ENCODE measurements at regions not wholly inside any gene's neighbourhood (a gene's known extent, or its start where the extent isn't known, plus 50 kb on each side); places are given as distances from the start of the nearest gene placed in this dataset.

GRCh38 chr4:83664071-83664470, 128.2 kb downstream of the GPAT3 start:
- no peak for TF ChIP-seq SIN3A (IDR thresholded peaks at IDR 0.05; ENCODE audit: borderline replicate concordance, insufficient read depth, low read length)
- no peak for TF ChIP-seq POLR2AphosphoS5 (IDR thresholded peaks at IDR 0.05; ENCODE audit: low read depth, low read length)
- no peak for TF ChIP-seq FOXP2 (optimal IDR thresholded peaks at IDR 0.05; ENCODE audit: borderline replicate concordance, extremely low read depth, extremely low read length, insufficient read depth)
- no peak for TF ChIP-seq REST (IDR thresholded peaks at IDR 0.05; ENCODE audit: insufficient read depth in 1 of 2, low read depth in 2 of 2, low read length in 2 of 2)
- TF ChIP-seq TAF1 (IDR thresholded peaks at IDR 0.05; ENCODE audit: borderline replicate concordance, insufficient read depth, low read length), result no peak

- no peak for TF ChIP-seq SIN3A (IDR thresholded peaks at IDR 0.05; ENCODE audit: borderline replicate concordance, insufficient read depth, low read length)
- no peak for TF ChIP-seq REST (IDR thresholded peaks at IDR 0.05; ENCODE audit: insufficient read depth in 1 of 2, low read depth in 2 of 2, low read length in 2 of 2)
- no peak for TF ChIP-seq TAF1 (IDR thresholded peaks at IDR 0.05; ENCODE audit: borderline replicate concordance, insufficient read depth, low read length)
- no peak for TF ChIP-seq FOXP2 (optimal IDR thresholded peaks at IDR 0.05; ENCODE audit: borderline replicate concordance, extremely low read depth, extremely low read length, insufficient read depth)
- TF ChIP-seq POLR2AphosphoS5 (IDR thresholded peaks at IDR 0.05; ENCODE audit: low read depth, low read length), result no peak
These were observed 126.3 kb downstream of the GPAT3 start for GRCh38 chr4:83662204-83662603.

- no peak for TF ChIP-seq TAF1 (IDR thresholded peaks at IDR 0.05; ENCODE audit: borderline replicate concordance, insufficient read depth, low read length)
- no peak for TF ChIP-seq POLR2AphosphoS5 (IDR thresholded peaks at IDR 0.05; ENCODE audit: low read depth, low read length)
- TF ChIP-seq SIN3A (IDR thresholded peaks at IDR 0.05; ENCODE audit: borderline replicate concordance, insufficient read depth, low read length), result no peak
- no peak for TF ChIP-seq REST (IDR thresholded peaks at IDR 0.05; ENCODE audit: insufficient read depth in 1 of 2, low read depth in 2 of 2, low read length in 2 of 2)
- TF ChIP-seq FOXP2 (optimal IDR thresholded peaks at IDR 0.05; ENCODE audit: borderline replicate concordance, extremely low read depth, extremely low read length, insufficient read depth), result no peak
These were observed 125.5 kb downstream of the GPAT3 start for GRCh38 chr4:83661359-83661758.

- TF ChIP-seq POLR2AphosphoS5 (IDR thresholded peaks at IDR 0.05; ENCODE audit: low read depth, low read length) (no peak), TAF1 (IDR thresholded peaks at IDR 0.05; ENCODE audit: borderline replicate concordance, insufficient read depth, low read length) (no peak), FOXP2 (optimal IDR thresholded peaks at IDR 0.05; ENCODE audit: borderline replicate concordance, extremely low read depth, extremely low read length, insufficient read depth) (no peak), REST (IDR thresholded peaks at IDR 0.05; ENCODE audit: insufficient read depth in 1 of 2, low read depth in 2 of 2, low read length in 2 of 2) (no peak)
These were observed 124.7 kb downstream of the GPAT3 start for GRCh38 chr4:83660578-83660977.

- TF ChIP-seq POLR2AphosphoS5 (IDR thresholded peaks at IDR 0.05; ENCODE audit: low read depth, low read length) (no peak), FOXP2 (optimal IDR thresholded peaks at IDR 0.05; ENCODE audit: borderline replicate concordance, extremely low read depth, extremely low read length, insufficient read depth) (no peak), SIN3A (IDR thresholded peaks at IDR 0.05; ENCODE audit: borderline replicate concordance, insufficient read depth, low read length) (no peak), REST (IDR thresholded peaks at IDR 0.05; ENCODE audit: insufficient read depth in 1 of 2, low read depth in 2 of 2, low read length in 2 of 2) (no peak), TAF1 (IDR thresholded peaks at IDR 0.05; ENCODE audit: borderline replicate concordance, insufficient read depth, low read length) (no peak)
These were observed 122.9 kb downstream of the GPAT3 start for GRCh38 chr4:83658806-83659205.

All from PFSK-1 (cell line).